ENCODE measurements at regions not wholly inside any gene's neighbourhood (a gene's known extent, or its start where the extent isn't known, plus 50 kb on each side); places are given as distances from the start of the nearest gene placed in this dataset.

- TF ChIP-seq CTCF (IDR thresholded peaks at IDR 0.05), result no peak
- TF ChIP-seq POLR2A (IDR thresholded peaks at IDR 0.05), result no peak
These were observed 150.2 kb upstream of the POU2AF2 start for GRCh38 chr11:111095327-111095726.

Data from thyroid gland (tissue), 4 donors.